ENCODE measurements at regions not wholly inside any gene's neighbourhood (a gene's known extent, or its start where the extent isn't known, plus 50 kb on each side); places are given as distances from the start of the nearest gene placed in this dataset.

DNA sequence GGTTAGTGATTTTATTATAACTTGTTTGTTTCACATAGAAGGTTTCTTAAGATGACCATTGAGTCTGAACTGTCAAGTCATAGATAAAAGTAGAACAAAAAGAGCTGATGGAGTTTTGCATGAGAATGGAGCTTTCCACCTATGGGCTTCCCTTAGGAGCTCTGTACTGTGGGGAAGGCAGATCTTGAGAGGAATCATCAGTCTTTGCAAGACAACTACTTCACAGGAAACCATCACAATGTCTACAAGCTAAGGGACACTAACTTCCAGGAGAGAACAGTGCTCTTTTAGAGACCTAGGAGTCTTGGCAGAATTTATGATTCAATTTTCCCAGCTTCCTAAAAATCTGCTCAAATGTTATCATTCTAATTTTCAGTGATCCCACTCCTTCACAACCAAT is 78.2 kb downstream of the FBXO5 start:
- no peak for DNase-seq (ENCODE audit: low read depth in 4 of 4, low spot score in 2 of 4)

DNA sequence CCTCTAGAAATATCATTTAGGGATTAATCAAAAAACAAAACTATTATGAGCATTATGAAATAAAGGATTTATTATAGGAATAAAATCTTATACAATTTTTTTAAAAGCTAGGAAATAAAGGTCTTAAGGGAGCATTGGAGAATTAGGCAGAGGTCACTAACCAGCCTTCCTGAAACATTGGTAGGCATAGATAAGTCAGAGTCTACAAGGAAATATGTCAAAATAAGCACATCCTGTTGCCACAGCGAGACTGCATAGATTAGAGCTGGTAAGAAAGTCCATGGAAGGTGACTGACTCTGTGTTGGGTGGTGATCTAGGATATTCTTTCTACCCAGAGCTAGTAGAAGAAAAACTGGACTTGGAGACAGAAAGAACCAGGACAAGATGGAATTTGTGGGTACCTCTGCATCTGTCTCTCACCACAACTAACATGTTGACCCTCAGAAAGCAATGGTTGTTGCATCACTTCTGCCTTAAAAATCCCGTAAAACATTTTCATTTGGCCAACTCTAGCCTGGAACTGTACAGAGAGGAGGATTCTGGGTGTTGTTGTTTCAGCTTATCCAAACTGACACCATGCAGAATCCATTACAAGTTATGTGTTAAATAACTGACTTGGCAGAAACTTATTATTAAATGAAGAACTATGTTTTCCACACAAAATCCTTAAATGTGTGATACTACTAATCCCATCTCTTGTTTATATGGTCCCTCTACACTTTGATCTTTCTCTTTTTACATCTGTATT is 77.1 kb downstream of the FBXO5 start:
- no peak for DNase-seq (ENCODE audit: low read depth in 4 of 4, low spot score in 2 of 4)

DNA sequence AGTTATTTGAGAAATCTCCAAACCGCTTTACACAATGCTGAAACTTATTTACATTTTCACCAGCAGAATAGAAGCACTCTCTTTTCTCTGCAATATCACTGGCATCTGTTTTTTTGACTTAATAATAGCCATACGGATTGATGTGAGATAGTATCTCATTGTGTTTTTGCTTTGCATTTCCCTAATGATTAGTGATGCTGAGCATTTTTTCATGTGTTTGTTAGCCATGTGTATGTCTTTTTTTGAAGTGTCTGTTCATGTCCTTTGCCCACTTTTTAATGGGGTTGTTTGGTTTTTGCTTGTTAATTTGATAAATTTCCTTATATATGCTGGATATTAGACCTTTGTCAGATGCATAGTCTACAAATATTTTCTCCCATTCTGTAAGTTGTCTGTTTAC is 73.6 kb downstream of the FBXO5 start:
- DNase-seq (ENCODE audit: low read depth in 4 of 4, low spot score in 2 of 4) = no peak

DNA sequence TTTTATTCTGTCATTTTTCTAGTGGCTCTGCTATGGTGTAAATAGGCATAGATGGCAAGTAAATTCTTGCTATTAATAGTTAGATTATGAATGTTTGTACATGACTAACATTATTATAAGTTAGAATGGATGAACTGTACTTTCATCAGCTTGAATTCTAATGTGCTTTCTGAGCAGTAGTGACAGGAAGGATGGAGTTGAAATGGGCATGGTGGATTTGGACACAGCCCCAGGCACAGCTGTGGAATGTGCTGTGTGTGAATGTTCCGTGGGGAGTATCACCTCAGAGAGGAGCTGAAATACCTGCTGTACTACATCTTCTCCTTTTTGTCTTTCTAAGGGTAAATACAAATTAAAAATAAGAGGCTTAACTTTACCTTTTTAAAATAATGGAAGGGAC is 66.8 kb downstream of the FBXO5 start:
- DNase-seq (ENCODE audit: low read depth in 4 of 4, low spot score in 2 of 4) = no peak

DNA sequence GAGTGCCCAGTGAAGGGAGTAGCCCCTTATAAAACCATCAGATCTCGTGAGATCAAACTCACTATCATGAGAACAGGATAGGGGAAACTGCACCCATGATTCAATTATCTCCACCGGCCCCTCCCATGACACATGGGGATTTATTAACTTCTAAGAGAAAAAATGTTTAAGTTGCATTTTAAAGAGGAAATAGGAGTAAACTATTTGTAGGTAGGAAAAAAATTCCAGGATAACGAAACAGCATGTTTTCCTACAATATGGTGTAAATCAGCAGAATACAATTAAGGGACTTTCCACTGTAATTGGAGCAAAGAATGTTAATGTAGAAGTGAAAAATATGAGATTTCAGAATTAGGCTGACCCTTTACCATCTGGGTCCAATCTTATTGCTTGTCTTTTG is 63.9 kb downstream of the FBXO5 start:
- no peak for DNase-seq (ENCODE audit: low read depth in 4 of 4, low spot score in 2 of 4)

DNA sequence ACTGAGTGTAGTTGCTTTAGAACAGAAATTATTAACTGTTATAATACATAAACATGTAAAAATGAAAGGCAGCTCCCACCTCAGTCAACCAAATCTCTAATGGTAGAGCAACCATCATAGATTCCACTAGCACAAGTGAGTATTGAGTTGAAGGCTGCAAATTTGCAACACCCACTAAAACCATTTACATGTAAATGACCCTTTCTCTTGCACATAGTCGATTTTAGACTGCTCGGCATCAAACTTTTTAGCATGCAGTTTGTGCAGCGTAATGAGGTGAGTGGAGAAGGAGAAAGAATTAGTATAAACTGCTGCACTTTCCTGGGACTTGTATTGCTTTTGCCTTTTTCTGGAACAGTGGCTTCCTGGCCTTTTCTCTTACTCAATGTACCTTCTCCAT is 62.8 kb downstream of the FBXO5 start:
- DNase-seq (ENCODE audit: low read depth in 4 of 4, low spot score in 2 of 4) = no peak
